Panc1 (cell line): ENCODE measurements at regions not wholly inside any gene's neighbourhood (a gene's known extent, or its start where the extent isn't known, plus 50 kb on each side); places are given as distances from the start of the nearest gene placed in this dataset.

Source experiments
- POLR2AphosphoS5 ChIP-seq: IDR thresholded peaks from 2 replicates; pipeline ENCODE4 v1.6.1; 2012; ENCODE audit warnings: mild to moderate bottlenecking, low read depth, low read length, moderate library complexity
- SIN3A ChIP-seq: IDR thresholded peaks from 2 replicates; pipeline ENCODE4 v1.6.1; 2012; ENCODE audit warnings: low read depth, mild to moderate bottlenecking, low read length, moderate library complexity, borderline replicate concordance; ENCODE audit not compliant: insufficient read depth
- TCF7L2 ChIP-seq: IDR thresholded peaks from 2 replicates; pipeline ENCODE4 v1.6.1; 2011; ENCODE audit warnings: mild to moderate bottlenecking, low read depth, low read length, inconsistent platforms
- TF ChIP-seq, protein P1 (sequence below): fragments of 450-650 bp; IDR thresholded peaks from 2 replicates; pipeline ENCODE4 v1.5.1; 2017; ENCODE audit warnings: mild to moderate bottlenecking
- TF ChIP-seq, protein P2 (sequence below), 2 experiments: IDR thresholded peaks; 2 replicates each; pipeline ENCODE4 v1.6.1; 2011 to 2012; ENCODE audit warnings: low read depth in 2 of 2, control low read depth in 1 of 2, low read length in 1 of 2, mild to moderate bottlenecking in 1 of 2, moderate library complexity in 1 of 2; ENCODE audit not compliant: insufficient read depth in 1 of 2

- TF ChIP-seq, protein P1, sequence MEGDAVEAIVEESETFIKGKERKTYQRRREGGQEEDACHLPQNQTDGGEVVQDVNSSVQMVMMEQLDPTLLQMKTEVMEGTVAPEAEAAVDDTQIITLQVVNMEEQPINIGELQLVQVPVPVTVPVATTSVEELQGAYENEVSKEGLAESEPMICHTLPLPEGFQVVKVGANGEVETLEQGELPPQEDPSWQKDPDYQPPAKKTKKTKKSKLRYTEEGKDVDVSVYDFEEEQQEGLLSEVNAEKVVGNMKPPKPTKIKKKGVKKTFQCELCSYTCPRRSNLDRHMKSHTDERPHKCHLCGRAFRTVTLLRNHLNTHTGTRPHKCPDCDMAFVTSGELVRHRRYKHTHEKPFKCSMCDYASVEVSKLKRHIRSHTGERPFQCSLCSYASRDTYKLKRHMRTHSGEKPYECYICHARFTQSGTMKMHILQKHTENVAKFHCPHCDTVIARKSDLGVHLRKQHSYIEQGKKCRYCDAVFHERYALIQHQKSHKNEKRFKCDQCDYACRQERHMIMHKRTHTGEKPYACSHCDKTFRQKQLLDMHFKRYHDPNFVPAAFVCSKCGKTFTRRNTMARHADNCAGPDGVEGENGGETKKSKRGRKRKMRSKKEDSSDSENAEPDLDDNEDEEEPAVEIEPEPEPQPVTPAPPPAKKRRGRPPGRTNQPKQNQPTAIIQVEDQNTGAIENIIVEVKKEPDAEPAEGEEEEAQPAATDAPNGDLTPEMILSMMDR = no peak
- TF ChIP-seq TCF7L2 (no peak), POLR2AphosphoS5 (no peak), SIN3A (no peak)
- TF ChIP-seq, protein P2, sequence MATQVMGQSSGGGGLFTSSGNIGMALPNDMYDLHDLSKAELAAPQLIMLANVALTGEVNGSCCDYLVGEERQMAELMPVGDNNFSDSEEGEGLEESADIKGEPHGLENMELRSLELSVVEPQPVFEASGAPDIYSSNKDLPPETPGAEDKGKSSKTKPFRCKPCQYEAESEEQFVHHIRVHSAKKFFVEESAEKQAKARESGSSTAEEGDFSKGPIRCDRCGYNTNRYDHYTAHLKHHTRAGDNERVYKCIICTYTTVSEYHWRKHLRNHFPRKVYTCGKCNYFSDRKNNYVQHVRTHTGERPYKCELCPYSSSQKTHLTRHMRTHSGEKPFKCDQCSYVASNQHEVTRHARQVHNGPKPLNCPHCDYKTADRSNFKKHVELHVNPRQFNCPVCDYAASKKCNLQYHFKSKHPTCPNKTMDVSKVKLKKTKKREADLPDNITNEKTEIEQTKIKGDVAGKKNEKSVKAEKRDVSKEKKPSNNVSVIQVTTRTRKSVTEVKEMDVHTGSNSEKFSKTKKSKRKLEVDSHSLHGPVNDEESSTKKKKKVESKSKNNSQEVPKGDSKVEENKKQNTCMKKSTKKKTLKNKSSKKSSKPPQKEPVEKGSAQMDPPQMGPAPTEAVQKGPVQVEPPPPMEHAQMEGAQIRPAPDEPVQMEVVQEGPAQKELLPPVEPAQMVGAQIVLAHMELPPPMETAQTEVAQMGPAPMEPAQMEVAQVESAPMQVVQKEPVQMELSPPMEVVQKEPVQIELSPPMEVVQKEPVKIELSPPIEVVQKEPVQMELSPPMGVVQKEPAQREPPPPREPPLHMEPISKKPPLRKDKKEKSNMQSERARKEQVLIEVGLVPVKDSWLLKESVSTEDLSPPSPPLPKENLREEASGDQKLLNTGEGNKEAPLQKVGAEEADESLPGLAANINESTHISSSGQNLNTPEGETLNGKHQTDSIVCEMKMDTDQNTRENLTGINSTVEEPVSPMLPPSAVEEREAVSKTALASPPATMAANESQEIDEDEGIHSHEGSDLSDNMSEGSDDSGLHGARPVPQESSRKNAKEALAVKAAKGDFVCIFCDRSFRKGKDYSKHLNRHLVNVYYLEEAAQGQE (IDR thresholded peaks at IDR 0.05; ENCODE audit: insufficient read depth in 1 of 2, low read depth in 2 of 2, low read length in 1 of 2) = no peak
These were observed 59.4 kb upstream of the CTBP2 start for GRCh38 chr10:125219776-125220175.
